Neural progenitor cell (in vitro differentiated cells): ENCODE measurements at regions not wholly inside any gene's neighbourhood (a gene's known extent, or its start where the extent isn't known, plus 50 kb on each side); places are given as distances from the start of the nearest gene placed in this dataset.

ENCODE experiments used
- EZH2 ChIP-seq: fragments of 200-600 bp; sonication (generic); IDR thresholded peaks from 2 replicates; pipeline ENCODE4 v1.6.1; 2017; ENCODE audit warnings: antibody characterized with exemption, mild to moderate bottlenecking, moderate library complexity
- EZH2phosphoT487 ChIP-seq: fragments of 200-600 bp; sonication (generic); IDR thresholded peaks from 2 replicates; pipeline ENCODE4 v1.6.1; 2017; ENCODE audit warnings: antibody characterized with exemption
- TF ChIP-seq, protein P1 (sequence below): fragments of 200-600 bp; sonication (generic); IDR thresholded peaks from 2 replicates; pipeline ENCODE4 v1.5.1; 2017; ENCODE audit warnings: antibody characterized with exemption, mild to moderate bottlenecking

- TF ChIP-seq, protein P1, sequence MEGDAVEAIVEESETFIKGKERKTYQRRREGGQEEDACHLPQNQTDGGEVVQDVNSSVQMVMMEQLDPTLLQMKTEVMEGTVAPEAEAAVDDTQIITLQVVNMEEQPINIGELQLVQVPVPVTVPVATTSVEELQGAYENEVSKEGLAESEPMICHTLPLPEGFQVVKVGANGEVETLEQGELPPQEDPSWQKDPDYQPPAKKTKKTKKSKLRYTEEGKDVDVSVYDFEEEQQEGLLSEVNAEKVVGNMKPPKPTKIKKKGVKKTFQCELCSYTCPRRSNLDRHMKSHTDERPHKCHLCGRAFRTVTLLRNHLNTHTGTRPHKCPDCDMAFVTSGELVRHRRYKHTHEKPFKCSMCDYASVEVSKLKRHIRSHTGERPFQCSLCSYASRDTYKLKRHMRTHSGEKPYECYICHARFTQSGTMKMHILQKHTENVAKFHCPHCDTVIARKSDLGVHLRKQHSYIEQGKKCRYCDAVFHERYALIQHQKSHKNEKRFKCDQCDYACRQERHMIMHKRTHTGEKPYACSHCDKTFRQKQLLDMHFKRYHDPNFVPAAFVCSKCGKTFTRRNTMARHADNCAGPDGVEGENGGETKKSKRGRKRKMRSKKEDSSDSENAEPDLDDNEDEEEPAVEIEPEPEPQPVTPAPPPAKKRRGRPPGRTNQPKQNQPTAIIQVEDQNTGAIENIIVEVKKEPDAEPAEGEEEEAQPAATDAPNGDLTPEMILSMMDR, result no peak
- TF ChIP-seq EZH2 (no peak), EZH2phosphoT487 (no peak)
These were observed 390.3 kb upstream of the ZNF507 start for GRCh38 chr19:31955061-31955460.
